ENCODE measurements at regions not wholly inside any gene's neighbourhood (a gene's known extent, or its start where the extent isn't known, plus 50 kb on each side); places are given as distances from the start of the nearest gene placed in this dataset.

- peaks cover 3% of the 10 kb centered on the region; the same call in 1 of the 2 replicates for H3K4me1 ChIP-seq
- H3K9me3 ChIP-seq: no peaks in the 10 kb centered on the region
- no peak for TF ChIP-seq CTCF (IDR thresholded peaks at IDR 0.05; ENCODE audit: low read depth, low read length)
- no peaks in the 10 kb centered on the region for H3K36me3 ChIP-seq
- H3K27me3 ChIP-seq: no peaks in the 10 kb centered on the region
- DNase-seq: no peak
- H3K4me3 ChIP-seq (ENCODE audit: low read depth, low read length): no peak overlapping the region
Measured at GRCh38 chr13:65615506-65615905, 1614.6 kb downstream of the PCDH9 start.

DNA sequence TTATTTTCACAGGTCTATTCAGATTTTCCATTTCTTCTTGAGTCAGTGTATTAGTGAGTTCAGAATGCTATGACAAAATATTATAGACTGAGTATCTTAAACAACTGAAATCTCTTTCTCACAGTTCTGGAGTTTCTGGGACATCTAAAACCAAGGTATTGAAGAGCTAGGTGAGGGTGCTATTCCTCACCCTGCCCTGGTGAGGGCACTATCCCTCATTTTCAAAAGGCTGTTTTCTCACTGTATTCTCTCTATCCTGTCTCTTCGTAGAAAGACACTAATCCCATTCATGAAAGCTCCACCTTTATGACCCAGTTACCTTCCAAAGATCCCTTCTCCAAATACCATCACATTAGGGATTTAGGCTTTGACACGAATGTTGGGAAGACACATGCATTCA, 1617.1 kb downstream of the PCDH9 start:
- no peaks in the 10 kb centered on the region for H3K27me3 ChIP-seq
- DNase-seq: no peak
- no peak overlapping the region for H3K4me3 ChIP-seq (ENCODE audit: low read depth, low read length)
- H3K36me3 ChIP-seq: no peaks in the 10 kb centered on the region
- H3K4me1 ChIP-seq: peaks cover 3% of the 10 kb centered on the region; the same call in 1 of the 2 replicates
- no peaks in the 10 kb centered on the region for H3K9me3 ChIP-seq
- peak; percentile 50 for TF ChIP-seq CTCF (IDR thresholded peaks at IDR 0.05; ENCODE audit: low read depth, low read length)

DNA sequence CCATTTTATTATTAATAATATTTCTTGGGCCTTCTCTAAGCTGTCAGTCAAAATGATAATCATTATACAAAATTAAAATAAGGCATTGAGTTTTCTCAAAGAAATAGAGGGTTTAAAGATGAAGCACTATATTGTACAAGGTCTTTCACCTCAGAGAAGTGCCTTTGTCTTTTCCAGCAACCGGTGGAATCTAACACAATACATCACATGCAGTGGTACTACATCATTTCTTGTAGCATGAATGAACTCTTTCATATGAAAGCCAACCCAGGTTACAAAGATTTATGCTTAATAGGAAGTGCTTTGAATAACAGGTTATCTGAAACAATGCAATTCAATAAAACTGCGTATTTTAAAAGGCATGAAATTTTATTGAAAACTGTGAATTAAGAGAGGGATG, 1620.8 kb downstream of the PCDH9 start:
- Histone ChIP-seq H3K4me3 (ENCODE audit: low read depth, low read length) (no peak overlapping the region), H3K27me3 (no peaks in the 10 kb centered on the region), H3K4me1 (peaks cover 3% of the 10 kb centered on the region; the same call in 1 of the 2 replicates), H3K36me3 (no peaks in the 10 kb centered on the region), H3K9me3 (no peaks in the 10 kb centered on the region)
- TF ChIP-seq CTCF (IDR thresholded peaks at IDR 0.05; ENCODE audit: low read depth, low read length): no peak
- DNase-seq: no peak

DNA sequence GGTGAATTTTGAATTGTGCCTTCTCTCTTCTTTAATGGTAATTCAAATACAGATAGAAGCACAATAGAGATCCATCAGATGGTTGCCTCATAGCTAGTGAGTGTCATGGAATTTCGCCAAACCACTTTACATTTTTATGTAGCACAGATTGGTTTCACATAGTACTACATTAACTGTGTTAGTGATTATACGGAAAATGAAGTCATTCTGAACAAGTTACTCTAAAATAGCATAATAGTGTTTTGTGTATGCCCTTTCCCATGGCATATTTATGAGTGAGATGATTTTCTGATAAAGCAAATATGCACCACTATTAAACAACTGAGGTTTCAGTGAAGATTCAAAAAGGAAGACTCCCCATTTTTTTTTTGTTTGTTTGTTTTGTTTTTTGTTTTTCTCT, 1623.5 kb downstream of the PCDH9 start:
- no peak for TF ChIP-seq CTCF (IDR thresholded peaks at IDR 0.05; ENCODE audit: low read depth, low read length)

GRCh38 chr13:65605396-65605795, 1624.7 kb downstream of the PCDH9 start:
- Histone ChIP-seq H3K4me1 (no peaks in the 10 kb centered on the region), H3K27me3 (no peaks in the 10 kb centered on the region), H3K36me3 (no peaks in the 10 kb centered on the region), H3K9me3 (no peaks in the 10 kb centered on the region), H3K4me3 (ENCODE audit: low read depth, low read length) (no peak overlapping the region)
- TF ChIP-seq CTCF (IDR thresholded peaks at IDR 0.05; ENCODE audit: low read depth, low read length): no peak
- DNase-seq: no peak

More for the DNA sequence above, 1623.5 kb downstream of the PCDH9 start:
- peaks cover 3% of the 10 kb centered on the region; the same call in 1 of the 2 replicates for H3K4me1 ChIP-seq
- H3K9me3 ChIP-seq: no peaks in the 10 kb centered on the region
- no peak for DNase-seq
- no peaks in the 10 kb centered on the region for H3K36me3 ChIP-seq
- H3K27me3 ChIP-seq: no peaks in the 10 kb centered on the region
- no peak overlapping the region for H3K4me3 ChIP-seq (ENCODE audit: low read depth, low read length)

- Histone ChIP-seq H3K36me3 (no peaks in the 10 kb centered on the region), H3K4me1 (no peaks in the 10 kb centered on the region), H3K4me3 (ENCODE audit: low read depth, low read length) (no peak overlapping the region), H3K9me3 (no peaks in the 10 kb centered on the region; the same call in 1 of the 2 replicates), H3K27me3 (no peaks in the 10 kb centered on the region)
- no peak for DNase-seq
- TF ChIP-seq CTCF (IDR thresholded peaks at IDR 0.05; ENCODE audit: low read depth, low read length): no peak
Measured at GRCh38 chr13:65603160-65603559, 1627.0 kb downstream of the PCDH9 start.

Measured in BE2C (cell line).